Endodermal cell (in vitro differentiated cells): ENCODE measurements at regions not wholly inside any gene's neighbourhood (a gene's known extent, or its start where the extent isn't known, plus 50 kb on each side); places are given as distances from the start of the nearest gene placed in this dataset.

Experiments
- DNase-seq: peaks from one replicate; pipeline ENCODE4 v3.0.0-alpha.2; 2017
- H3K27ac ChIP-seq: 2 replicates; pipeline ENCODE4 v1.5.1; 2013; ENCODE audit warnings: mild to moderate bottlenecking, low read depth, low read length, moderate library complexity
- H3K27me3 ChIP-seq: 2 replicates; pipeline ENCODE4 v1.6.1; 2013; ENCODE audit warnings: mild to moderate bottlenecking, low read length, moderate library complexity; ENCODE audit not compliant: insufficient read depth, control insufficient read depth, poor library complexity, severe bottlenecking
- H3K36me3 ChIP-seq: 2 replicates; pipeline ENCODE4 v1.7.0; 2013; ENCODE audit warnings: mild to moderate bottlenecking, low read length, moderate library complexity; ENCODE audit not compliant: control insufficient read depth, insufficient read depth
- H3K4me1 ChIP-seq: one replicate; pipeline ENCODE4 v1.7.0; 2013; ENCODE audit warnings: low read length; ENCODE audit not compliant: control insufficient read depth, insufficient read depth
- H3K4me3 ChIP-seq: 2 replicates; pipeline ENCODE4 v1.5.1; 2013; ENCODE audit warnings: mild to moderate bottlenecking, low read length, moderate library complexity
- H3K9ac ChIP-seq: 2 replicates; pipeline ENCODE4 v1.6.1; 2013; ENCODE audit warnings: mild to moderate bottlenecking, low read length, moderate library complexity; ENCODE audit not compliant: poor library complexity, severe bottlenecking; ENCODE audit errors: extremely low read depth
- H3K9me3 ChIP-seq: 2 replicates; pipeline ENCODE4 v1.6.1; 2013; ENCODE audit warnings: mild to moderate bottlenecking, low read length, moderate library complexity; ENCODE audit not compliant: control insufficient read depth
- H3K27ac Mint-ChIP-seq: 2 replicates; pipeline ENCODE4 v1.8.0; 2020; ENCODE audit warnings: mixed read lengths
- H3K27me3 Mint-ChIP-seq: 2 replicates; pipeline ENCODE4 v1.8.0; 2021; ENCODE audit warnings: mild to moderate bottlenecking, mixed read lengths; ENCODE audit not compliant: insufficient read depth
- H3K36me3 Mint-ChIP-seq: 2 replicates; pipeline ENCODE4 v1.8.0; 2020; ENCODE audit warnings: low read depth, mixed read lengths
- H3K4me1 Mint-ChIP-seq: 2 replicates; pipeline ENCODE4 v1.8.0; 2020; ENCODE audit warnings: mixed read lengths
- H3K4me3 Mint-ChIP-seq: 2 replicates; pipeline ENCODE4 v1.8.0; 2020; ENCODE audit warnings: mild to moderate bottlenecking, moderate library complexity, mixed read lengths
- H3K9me3 Mint-ChIP-seq: 2 replicates; pipeline ENCODE4 v1.8.0; 2020; ENCODE audit warnings: mild to moderate bottlenecking, mixed read lengths
- CTCF ChIP-seq: fragments of 200-600 bp; sonication (generic); conservative IDR thresholded peaks from 2 replicates; pipeline ENCODE4 v1.5.0; 2021; ENCODE audit warnings: antibody characterized with exemption, mild to moderate bottlenecking
- WGBS, 2 experiments: methylation state at CpG; one replicate each; pipeline versions ENCODE4 v1.1.5 to v1.1.7; 2013; ENCODE audit warnings: missing lambda C conversion rate in 2 of 2, mixed read lengths in 1 of 2; ENCODE audit not compliant: insufficient coverage in 1 of 2, insufficient read length in 1 of 2; 5-methylcytosine and 5-hydroxymethylcytosine counted together

GRCh38 chr15:98178861-98179260, 218.4 kb downstream of the ARRDC4 start:
- WGBS, 2 experiments: 79 to 81% methylated on average over 7 of the region's 7 CpGs

GRCh38 chr15:98187549-98187948, 227.0 kb downstream of the ARRDC4 start:
- WGBS, 2 experiments: 85 to 89% methylated on average over 5 to 7 of the region's 7 CpGs
- TF ChIP-seq CTCF: no peak
- no peak overlapping the region for H3K27ac Mint-ChIP-seq
- H3K9me3 ChIP-seq: no peaks in the 10 kb centered on the region
- H3K36me3 Mint-ChIP-seq: no peaks in the 10 kb centered on the region
- no peaks in the 10 kb centered on the region for H3K4me1 Mint-ChIP-seq
- DNase-seq: no peak
- H3K36me3 ChIP-seq: no peaks in the 10 kb centered on the region
- no peak overlapping the region for H3K9ac ChIP-seq
- H3K4me1 ChIP-seq: no peaks in the 10 kb centered on the region
- H3K4me3 Mint-ChIP-seq: no peak overlapping the region
- H3K27me3 Mint-ChIP-seq: no peaks in the 10 kb centered on the region
- peaks cover 3% of the 10 kb centered on the region for H3K9me3 Mint-ChIP-seq
- H3K27me3 ChIP-seq: no peaks in the 10 kb centered on the region
- no peak overlapping the region for H3K4me3 ChIP-seq
- H3K27ac ChIP-seq: no peak overlapping the region

More at GRCh38 chr15:98178861-98179260, 218.4 kb downstream of the ARRDC4 start:
- Histone ChIP-seq H3K9ac (no peak overlapping the region), H3K36me3 (no peaks in the 10 kb centered on the region), H3K27me3 (no peaks in the 10 kb centered on the region), H3K4me3 (no peak overlapping the region), H3K27ac (no peak overlapping the region), H3K4me1 (no peaks in the 10 kb centered on the region), H3K9me3 (no peaks in the 10 kb centered on the region)
- Mint-ChIP-seq H3K27me3 (peaks cover 14% of the 10 kb centered on the region), H3K4me1 (peaks cover 9% of the 10 kb centered on the region), H3K4me3 (no peak overlapping the region), H3K9me3 (no peaks in the 10 kb centered on the region), H3K27ac (no peak overlapping the region), H3K36me3 (no peaks in the 10 kb centered on the region)
- DNase-seq: no peak
- TF ChIP-seq CTCF: no peak

- Histone ChIP-seq H3K4me1 (no peaks in the 10 kb centered on the region), H3K9ac (no peak overlapping the region), H3K4me3 (no peak overlapping the region), H3K9me3 (no peaks in the 10 kb centered on the region), H3K27me3 (no peaks in the 10 kb centered on the region), H3K36me3 (no peaks in the 10 kb centered on the region), H3K27ac (no peak overlapping the region)
- Mint-ChIP-seq H3K9me3 (peaks cover 3% of the 10 kb centered on the region), H3K4me1 (no peaks in the 10 kb centered on the region), H3K27me3 (no peaks in the 10 kb centered on the region), H3K27ac (no peak overlapping the region), H3K36me3 (no peaks in the 10 kb centered on the region), H3K4me3 (no peak overlapping the region)
- 86 to 95% methylated on average over 1 to 2 of the region's 2 CpGs for WGBS, 2 experiments
- no peak for DNase-seq
- TF ChIP-seq CTCF: no peak
These were observed 230.4 kb downstream of the ARRDC4 start for GRCh38 chr15:98190914-98191313.
